SK-N-SH (cell line): ENCODE measurements at regions not wholly inside any gene's neighbourhood (a gene's known extent, or its start where the extent isn't known, plus 50 kb on each side); places are given as distances from the start of the nearest gene placed in this dataset.
"Not testable (repeated sequence)": the region's sequence is repeated elsewhere in the genome, so short reads cannot be mapped to it uniquely, and the experiment has no call there.

Source experiments
- CTCF ChIA-PET: fragments of 300-600, 350-600 bp; formaldehyde crosslinking; extraction: SDS; loops from one replicate; lab custom pipeline; 2021; lab: Yijun Ruan, JAX
- POLR2A ChIA-PET: fragments of 350-600 bp; sonication (Branson Sonifier 250); formaldehyde crosslinking; extraction: SDS; loops from one replicate; lab custom pipeline; 2020; ENCODE audit warnings: antibody characterized with exemption, inconsistent platforms; lab: Yijun Ruan, JAX
- DNase-seq: peaks from one replicate; pipeline ENCODE4 v3.0.0; 2012
- H2AFZ ChIP-seq: fragments of 200-600 bp; sonication (generic); 2 replicates; pipeline ENCODE4 v1.8.1; 2016; ENCODE audit warnings: antibody characterized with exemption, mild to moderate bottlenecking, low read depth
- H3F3A ChIP-seq: fragments of 200-600 bp; sonication (generic); replicated peaks from 2 replicates; pipeline ENCODE3; 2016; ENCODE audit warnings: antibody characterized with exemption, mild to moderate bottlenecking; ENCODE audit not compliant: insufficient read depth
- H3K27ac ChIP-seq, 2 experiments: fragments of 200-500 bp in 1 of 2; fragments of 200-600 bp in 1 of 2; sonication (Bioruptor generic) in 1 of 2; sonication (generic), shearing (Covaris generic) in 1 of 2; 2 replicates each; pipeline versions ENCODE4 v1.5.1 to v1.6.1; 2014 to 2016; ENCODE audit warnings: low read depth in 2 of 2, inconsistent platforms in 1 of 2, low read length in 1 of 2, mild to moderate bottlenecking in 1 of 2, mixed read lengths in 1 of 2
- H3K27me3 ChIP-seq: fragments of 200-600 bp; sonication (generic), shearing (Covaris generic); 2 replicates; pipeline ENCODE4 v1.6.1; 2016; ENCODE audit warnings: mixed run types; ENCODE audit not compliant: insufficient read depth
- H3K36me3 ChIP-seq, 2 experiments: fragments of 200-500 bp in 1 of 2; fragments of 200-600 bp in 1 of 2; sonication (Bioruptor generic) in 1 of 2; sonication (generic) in 1 of 2; replicated peaks in 1 of 2; 2 replicates each; pipeline versions ENCODE3 to v1.5.1; 2014 to 2016; ENCODE audit warnings: low read length in 1 of 2, mild to moderate bottlenecking in 1 of 2; ENCODE audit not compliant: insufficient read depth in 2 of 2, control insufficient read depth in 1 of 2
- H3K4me1 ChIP-seq, 2 experiments: fragments of 200-500 bp in 1 of 2; fragments of 200-600 bp in 1 of 2; sonication (Bioruptor generic) in 1 of 2; sonication (generic), shearing (Covaris generic) in 1 of 2; 2 replicates each; pipeline versions ENCODE4 v1.5.1 to v1.6.1; 2014 to 2016; ENCODE audit warnings: low read depth in 1 of 2, low read length in 1 of 2, mixed run types in 1 of 2; ENCODE audit not compliant: insufficient read depth in 2 of 2, control insufficient read depth in 1 of 2
- H3K4me2 ChIP-seq: fragments of 200-600 bp; sonication (generic), shearing (Covaris generic); 2 replicates; pipeline ENCODE4 v1.6.1; 2017; ENCODE audit warnings: mixed run types
- H3K4me3 ChIP-seq, 2 experiments: fragments of 200-500 bp in 1 of 2; fragments of 200-600 bp in 1 of 2; sonication (Bioruptor generic) in 1 of 2; sonication (generic), shearing (Covaris generic) in 1 of 2; 2 replicates each; pipeline versions ENCODE4 v1.5.1 to v1.8.1; 2014 to 2016; ENCODE audit warnings: low read depth in 2 of 2, inconsistent platforms in 1 of 2, low read length in 1 of 2, mild to moderate bottlenecking in 1 of 2, mixed read lengths in 1 of 2, moderate library complexity in 1 of 2
- H3K79me2 ChIP-seq: fragments of 200-600 bp; sonication (generic); 2 replicates; pipeline ENCODE4 v1.8.1; 2017; ENCODE audit warnings: mild to moderate bottlenecking; ENCODE audit not compliant: insufficient read depth
- H3K9ac ChIP-seq: fragments of 200-600 bp; sonication (generic); 2 replicates; pipeline ENCODE4 v1.6.1; 2017; ENCODE audit warnings: mixed run types
- H3K9me2 ChIP-seq: fragments of 200-600 bp; sonication (generic); 2 replicates; pipeline ENCODE4 v1.6.1; 2017; ENCODE audit warnings: mixed run types
- H3K9me3 ChIP-seq: fragments of 200-600 bp; sonication (generic); 2 replicates; pipeline ENCODE4 v1.6.1; 2017; ENCODE audit warnings: mixed run types, mild to moderate bottlenecking, moderate library complexity
- H4K20me1 ChIP-seq: fragments of 200-600 bp; sonication (generic); 2 replicates; pipeline ENCODE4 v1.6.1; 2017; ENCODE audit warnings: mild to moderate bottlenecking, mixed run types; ENCODE audit not compliant: insufficient read depth
- CHD2 ChIP-seq: fragments of 150-350 bp; IDR thresholded peaks from 2 replicates; pipeline ENCODE4 v1.6.1; 2018; ENCODE audit warnings: low read length; ENCODE audit not compliant: partially characterized antibody
- EP300 ChIP-seq, 2 experiments: IDR thresholded peaks; 2 replicates each; pipeline versions ENCODE4 v1.4.0 to v1.6.1; 2012; ENCODE audit warnings: borderline replicate concordance in 1 of 2, low read depth in 1 of 2, low read length in 1 of 2
- GATA2 ChIP-seq: sonication (generic); formaldehyde crosslinking; IDR thresholded peaks from 2 replicates; pipeline ENCODE4 v1.5.0; 2020; ENCODE audit warnings: mild to moderate bottlenecking, missing genetic modification reagents
- NRF1 ChIP-seq: IDR thresholded peaks from 2 replicates; pipeline ENCODE4 v1.6.1; 2012; ENCODE audit warnings: low read depth, mild to moderate bottlenecking, low read length
- RCOR1 ChIP-seq: fragments of 150-350 bp; IDR thresholded peaks from 2 replicates; pipeline ENCODE4 v1.6.1; 2017; ENCODE audit warnings: antibody characterized with exemption, low read length
- RXRA ChIP-seq: IDR thresholded peaks from 2 replicates; pipeline ENCODE4 v1.4.0; 2012; ENCODE audit warnings: low read depth, mild to moderate bottlenecking, borderline replicate concordance
- TEAD4 ChIP-seq: IDR thresholded peaks from 2 replicates; pipeline ENCODE4 v1.4.0; 2012; ENCODE audit warnings: mild to moderate bottlenecking, borderline replicate concordance; ENCODE audit not compliant: insufficient read depth
- WGBS: methylation state at CpG from one replicate; pipeline ENCODE4 v1.1.6; 2017; ENCODE audit warnings: low lambda C conversion rate; 5-methylcytosine and 5-hydroxymethylcytosine counted together

GRCh38 chr18:66377291-66377690, 226.6 kb downstream of the CDH19 start:
- Histone ChIP-seq H3K36me3 (no peaks in the 10 kb centered on the region), H3K27me3 (no peaks in the 10 kb centered on the region), H3F3A (no peaks in the 10 kb centered on the region), H3K79me2 (no peaks in the 10 kb centered on the region), H2AFZ (no peak overlapping the region), H3K4me1 (no peaks in the 10 kb centered on the region), H3K9me3 (no peaks in the 10 kb centered on the region), H4K20me1 (no peaks in the 10 kb centered on the region), H3K27ac (no peak overlapping the region), H3K9me2 (no peaks in the 10 kb centered on the region), H3K9ac (no peak overlapping the region), H3K4me2 (no peak overlapping the region), H3K4me3 (no peak overlapping the region)
- DNase-seq, result no peak
- POLR2A ChIA-PET, result no interaction called here
- CTCF ChIA-PET, result no interaction called here
- 6% methylated on average over 2 of the region's 2 CpGs for WGBS
- no peak for TF ChIP-seq RXRA
- TF ChIP-seq NRF1, result no peak
- TF ChIP-seq TEAD4, result no peak
- TF ChIP-seq, all 33 proteins: peak for 0

- CTCF ChIA-PET, H3K4me1 ChIP-seq, H3K27ac ChIP-seq, H3K4me3 ChIP-seq, H3K9me2 ChIP-seq, DNase-seq, H3K9me3 ChIP-seq, H2AFZ ChIP-seq, POLR2A ChIA-PET, H3K4me2 ChIP-seq, H4K20me1 ChIP-seq, H3K79me2 ChIP-seq, H3K27me3 ChIP-seq, H3F3A ChIP-seq, H3K36me3 ChIP-seq, H3K9ac ChIP-seq: not testable (repeated sequence)
- 6% methylated on average over 2 of the region's 2 CpGs for WGBS
Observed at GRCh38 chr18:66375391-66375790, 228.5 kb downstream of the CDH19 start.

GRCh38 chr18:66346833-66347588, 256.9 kb downstream of the CDH19 start:
- Histone ChIP-seq H2AFZ (no peak overlapping the region), H3K27me3 (no peaks in the 10 kb centered on the region), H3K4me2 (no peak overlapping the region), H3K79me2 (no peaks in the 10 kb centered on the region), H3K9ac (no peak overlapping the region), H3K9me2 (no peaks in the 10 kb centered on the region), H3K4me3 (no peak overlapping the region), H4K20me1 (no peaks in the 10 kb centered on the region), H3K4me1 (no peaks in the 10 kb centered on the region; a peak in 1 of 4 replicates), H3K27ac (peak overlapping the region in 1 of 2 experiments; percentile 64; a peak in 2 of 4 replicates), H3K36me3 (no peaks in the 10 kb centered on the region), H3F3A (no peaks in the 10 kb centered on the region), H3K9me3 (no peaks in the 10 kb centered on the region)
- no peak for TF ChIP-seq RCOR1
- TF ChIP-seq EP300 (IDR thresholded peaks at IDR 0.05; ENCODE audit: borderline replicate concordance in 1 of 2, low read depth in 1 of 2, low read length in 1 of 2), result peak in 1 of 2 experiments; percentile 40; a peak in 1 of 4 replicates
- TF ChIP-seq GATA2 (CRISPR knock-in tag), result peak; percentile 37; the same call in 1 of the 2 replicates
- no peak for TF ChIP-seq CHD2
- CTCF ChIA-PET, result no interaction called here
- peak; percentile 16 for DNase-seq
- 13% methylated on average over 1 of the region's 1 CpG for WGBS
- POLR2A ChIA-PET, result no interaction called here
